Activated B cell treated with CpG ODN at 0.5 μM for 24 hours (primary cell): ENCODE measurements at regions not wholly inside any gene's neighbourhood (a gene's known extent, or its start where the extent isn't known, plus 50 kb on each side); places are given as distances from the start of the nearest gene placed in this dataset.
"Not testable (repeated sequence)": the region's sequence is repeated elsewhere in the genome, so short reads cannot be mapped to it uniquely, and the experiment has no call there.

ENCODE experiments used
- ATAC-seq: fragments of 200-7000 bp; cut with Tn5 transposase; one replicate; pipeline ENCODE4 v1.10.0; 2021; ENCODE audit warnings: low read depth, mild to moderate bottlenecking, moderate library complexity
- CTCF ChIA-PET: fragments of 350-600 bp; sonication (Branson Sonifier 250); formaldehyde crosslinking; loops from one replicate; lab custom pipeline; 2021; ENCODE audit warnings: antibody characterized with exemption; lab: Charles Lee
- POLR2A ChIA-PET: fragments of 350-600 bp; sonication (Branson Sonifier 250); formaldehyde crosslinking; loops from one replicate; lab custom pipeline; 2021; ENCODE audit warnings: antibody characterized with exemption; lab: Charles Lee
- DNase-seq: peaks from one replicate; pipeline ENCODE4 v3.0.0; 2022
- H3K27ac Mint-ChIP-seq: one replicate; pipeline ENCODE4 v1.8.0; 2020; ENCODE audit warnings: mixed read lengths
- H3K27me3 Mint-ChIP-seq: one replicate; pipeline ENCODE4 v1.8.0; 2021; ENCODE audit warnings: mixed read lengths
- H3K36me3 Mint-ChIP-seq: one replicate; pipeline ENCODE4 v1.8.0; 2021; ENCODE audit warnings: low read depth, mixed read lengths
- H3K4me1 Mint-ChIP-seq: one replicate; pipeline ENCODE4 v1.8.0; 2021; ENCODE audit warnings: mixed read lengths
- H3K4me3 Mint-ChIP-seq: one replicate; pipeline ENCODE4 v1.8.0; 2020; ENCODE audit warnings: mild to moderate bottlenecking, mixed read lengths
- H3K9me3 Mint-ChIP-seq: one replicate; pipeline ENCODE4 v1.8.0; 2020; ENCODE audit warnings: mixed read lengths
- intact Hi-C: fragments of 100-400 bp; cut with micrococcal nuclease; formaldehyde crosslinking; loops from one replicate; pipeline ENCODE4 v1.15.1; 2024
- TF ChIP-seq, protein P1 (sequence below): fragments of 200-600 bp; IDR thresholded peaks from one replicate; pipeline ENCODE4 v1.8.0; 2022; ENCODE audit warnings: antibody characterized with exemption, mild to moderate bottlenecking

DNA sequence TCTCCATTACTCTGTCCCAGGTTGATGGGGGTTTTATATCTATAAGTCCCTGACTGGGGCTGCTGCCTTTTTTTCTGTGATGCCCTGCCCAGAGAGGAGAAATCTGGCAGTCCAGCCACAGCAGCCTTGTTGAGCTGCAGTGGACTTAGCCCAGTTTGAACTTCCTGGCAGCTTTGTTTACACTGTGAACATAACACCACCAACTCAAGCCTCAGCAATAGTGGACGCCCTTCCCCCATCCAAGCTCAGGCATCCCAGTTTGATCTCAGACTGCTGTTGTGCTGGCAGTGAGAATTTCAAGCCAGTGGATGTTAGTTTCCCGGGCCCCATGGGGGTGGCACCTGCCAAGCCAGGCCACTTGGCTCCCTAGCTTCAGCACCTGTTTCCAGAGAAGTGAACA lies 298.5 kb upstream of the KDM5D start:
- intact Hi-C loops = no loop called here
- no peaks in the 10 kb centered on the region for H3K27me3 Mint-ChIP-seq
- no peak overlapping the region for H3K4me3 Mint-ChIP-seq
- H3K9me3 Mint-ChIP-seq = no peaks in the 10 kb centered on the region
- ATAC-seq = no peak
- H3K27ac Mint-ChIP-seq = no peak overlapping the region
- ChIA-PET CTCF (no interaction called here), POLR2A (no interaction called here)
- TF ChIP-seq, protein P1, sequence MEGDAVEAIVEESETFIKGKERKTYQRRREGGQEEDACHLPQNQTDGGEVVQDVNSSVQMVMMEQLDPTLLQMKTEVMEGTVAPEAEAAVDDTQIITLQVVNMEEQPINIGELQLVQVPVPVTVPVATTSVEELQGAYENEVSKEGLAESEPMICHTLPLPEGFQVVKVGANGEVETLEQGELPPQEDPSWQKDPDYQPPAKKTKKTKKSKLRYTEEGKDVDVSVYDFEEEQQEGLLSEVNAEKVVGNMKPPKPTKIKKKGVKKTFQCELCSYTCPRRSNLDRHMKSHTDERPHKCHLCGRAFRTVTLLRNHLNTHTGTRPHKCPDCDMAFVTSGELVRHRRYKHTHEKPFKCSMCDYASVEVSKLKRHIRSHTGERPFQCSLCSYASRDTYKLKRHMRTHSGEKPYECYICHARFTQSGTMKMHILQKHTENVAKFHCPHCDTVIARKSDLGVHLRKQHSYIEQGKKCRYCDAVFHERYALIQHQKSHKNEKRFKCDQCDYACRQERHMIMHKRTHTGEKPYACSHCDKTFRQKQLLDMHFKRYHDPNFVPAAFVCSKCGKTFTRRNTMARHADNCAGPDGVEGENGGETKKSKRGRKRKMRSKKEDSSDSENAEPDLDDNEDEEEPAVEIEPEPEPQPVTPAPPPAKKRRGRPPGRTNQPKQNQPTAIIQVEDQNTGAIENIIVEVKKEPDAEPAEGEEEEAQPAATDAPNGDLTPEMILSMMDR = no peak
- H3K36me3 Mint-ChIP-seq = no peaks in the 10 kb centered on the region
- no peak for DNase-seq
- H3K4me1 Mint-ChIP-seq = no peaks in the 10 kb centered on the region

DNA sequence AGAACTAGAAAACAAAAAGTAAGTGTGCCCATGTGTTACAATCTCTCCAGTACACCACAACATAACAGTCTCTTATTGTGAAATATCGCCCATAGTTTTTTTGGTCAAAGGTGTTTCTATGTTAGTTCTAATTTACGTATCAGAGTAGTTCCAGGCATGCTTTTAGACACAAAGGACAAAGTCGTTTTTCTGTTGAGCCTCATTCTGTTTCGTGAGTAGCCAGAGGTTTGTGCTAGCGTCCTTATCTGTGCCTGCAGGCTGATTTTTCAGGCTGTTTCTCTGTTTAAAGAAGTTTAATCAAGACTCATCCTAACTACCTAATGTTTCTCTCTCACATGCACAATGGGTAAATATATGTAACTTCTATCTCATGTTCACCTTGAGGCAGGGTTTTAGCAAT lies 281.1 kb upstream of the KDM5D start:
- no peak for ATAC-seq
- intact Hi-C loops = no loop called here
- CTCF ChIA-PET = no interaction called here
- DNase-seq = no peak
- Mint-ChIP-seq H3K27me3 (no peaks in the 10 kb centered on the region), H3K4me1 (no peaks in the 10 kb centered on the region), H3K36me3 (no peaks in the 10 kb centered on the region), H3K9me3 (peaks cover 2% of the 10 kb centered on the region), H3K4me3 (no peak overlapping the region), H3K27ac (no peak overlapping the region)
- POLR2A ChIA-PET = no interaction called here
- TF ChIP-seq, protein P1 = no peak

DNA sequence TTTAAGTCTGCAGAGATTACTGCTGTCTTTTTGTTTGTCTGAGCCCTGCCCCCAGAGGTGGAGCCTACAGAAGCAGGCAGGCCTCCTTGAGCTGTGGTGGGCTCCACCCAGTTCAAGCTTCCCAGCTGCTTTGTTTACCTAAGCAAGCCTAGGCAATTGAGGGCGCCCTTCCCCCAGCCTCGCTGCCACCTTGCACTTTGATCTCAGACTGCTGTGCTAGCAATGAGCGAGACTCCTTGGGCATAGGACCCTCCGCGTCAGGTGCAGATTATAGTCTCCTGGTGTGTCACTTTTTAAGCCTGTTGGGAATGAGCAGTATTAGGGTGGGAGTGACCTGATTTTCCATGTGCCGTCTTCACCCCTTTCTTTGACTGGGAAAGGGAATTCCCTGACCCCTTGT lies 248.9 kb upstream of the KDM5D start:
- intact Hi-C loops = loop anchor here (2.0 kb wide), 1 partner anchor 39 kb away; no protein-coding TSS in a partner anchor
- H3K27ac Mint-ChIP-seq, H3K4me3 Mint-ChIP-seq, POLR2A ChIA-PET, H3K27me3 Mint-ChIP-seq, H3K4me1 Mint-ChIP-seq, H3K36me3 Mint-ChIP-seq, ATAC-seq, CTCF ChIA-PET, H3K9me3 Mint-ChIP-seq, DNase-seq: not testable (repeated sequence)

DNA sequence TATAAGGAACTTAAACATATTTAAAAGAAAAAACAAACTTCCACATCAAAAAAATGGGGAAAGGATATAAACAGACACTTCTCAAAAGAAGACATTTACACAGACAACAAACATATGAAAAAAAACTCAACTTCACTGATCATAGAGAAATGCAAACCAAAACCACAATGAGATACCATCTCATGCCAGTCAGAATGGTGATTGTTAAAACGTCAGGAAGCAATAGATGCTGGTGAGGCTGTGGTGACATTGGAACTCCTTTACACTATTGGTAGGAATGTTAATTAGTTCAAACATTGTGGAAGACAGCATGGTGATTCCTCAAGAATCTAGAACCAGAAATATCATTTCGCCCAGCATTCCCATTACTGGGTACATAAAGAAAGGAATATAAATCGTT lies 228.5 kb upstream of the KDM5D start:
- DNase-seq (no peak), ATAC-seq (no peak)
- H3K9me3 Mint-ChIP-seq = no peaks in the 10 kb centered on the region
- no peak overlapping the region for H3K4me3 Mint-ChIP-seq
- H3K27me3 Mint-ChIP-seq = no peaks in the 10 kb centered on the region
- ChIA-PET POLR2A (no interaction called here), CTCF (no interaction called here)
- intact Hi-C loops = no loop called here
- no peaks in the 10 kb centered on the region for H3K4me1 Mint-ChIP-seq
- no peak overlapping the region for H3K27ac Mint-ChIP-seq
- TF ChIP-seq, protein P1 = no peak
- no peaks in the 10 kb centered on the region for H3K36me3 Mint-ChIP-seq

DNA sequence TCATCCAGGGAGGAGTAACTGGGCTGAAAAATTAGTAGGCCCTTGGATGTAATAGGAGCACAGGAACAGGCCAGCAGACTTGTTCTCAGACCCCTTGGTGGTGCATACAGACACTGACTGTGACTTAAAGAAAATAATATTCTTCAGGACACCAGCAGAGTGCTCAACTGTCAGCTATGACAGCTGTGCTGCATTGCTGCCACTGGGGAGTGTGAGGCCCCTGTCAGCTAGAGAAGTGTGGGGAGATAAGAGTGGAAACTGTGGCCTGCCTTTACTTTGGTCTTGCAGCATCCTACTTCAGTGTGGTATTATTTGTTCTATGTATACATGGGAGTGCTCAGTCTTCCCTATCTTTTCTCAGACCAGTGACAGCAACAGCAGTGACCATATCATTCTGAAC lies 203.2 kb upstream of the KDM5D start:
- ChIA-PET CTCF (no interaction called here), POLR2A (no interaction called here)
- Mint-ChIP-seq H3K27ac (no peak overlapping the region), H3K9me3 (no peaks in the 10 kb centered on the region), H3K4me3 (no peak overlapping the region), H3K36me3 (no peaks in the 10 kb centered on the region), H3K4me1 (no peaks in the 10 kb centered on the region), H3K27me3 (no peaks in the 10 kb centered on the region)
- no peak for ATAC-seq
- intact Hi-C loops = no loop called here
- TF ChIP-seq, protein P1 = no peak
- DNase-seq = no peak

DNA sequence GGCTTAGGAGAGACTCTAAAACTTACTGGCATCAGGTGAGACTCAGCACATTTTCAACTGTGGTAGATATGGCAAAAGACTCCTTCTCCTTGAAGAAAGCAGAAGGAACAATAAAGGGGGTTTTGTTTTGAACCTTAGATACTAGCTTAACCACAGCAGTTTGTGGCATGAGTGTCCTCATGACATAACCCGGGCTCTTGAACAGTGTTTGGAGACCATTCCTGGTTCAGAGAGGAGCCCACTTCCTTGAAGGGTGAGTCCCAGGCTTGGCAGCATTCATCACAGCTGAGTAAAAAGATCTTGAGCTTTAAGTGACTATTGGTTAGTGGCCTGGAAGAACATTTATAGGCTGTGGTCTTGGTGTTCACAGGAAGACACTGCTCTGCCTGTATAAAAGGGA lies 154.5 kb upstream of the KDM5D start:
- ChIA-PET CTCF (no interaction called here), POLR2A (no interaction called here)
- H3K36me3 Mint-ChIP-seq = no peaks in the 10 kb centered on the region
- TF ChIP-seq, protein P1 = no peak
- no peak overlapping the region for H3K4me3 Mint-ChIP-seq
- no peaks in the 10 kb centered on the region for H3K27me3 Mint-ChIP-seq
- H3K9me3 Mint-ChIP-seq = no peaks in the 10 kb centered on the region
- no peak overlapping the region for H3K27ac Mint-ChIP-seq
- DNase-seq (no peak), ATAC-seq (no peak)
- H3K4me1 Mint-ChIP-seq = no peaks in the 10 kb centered on the region
- intact Hi-C loops = no loop called here
